ENCODE measurements at regions not wholly inside any gene's neighbourhood (a gene's known extent, or its start where the extent isn't known, plus 50 kb on each side); places are given as distances from the start of the nearest gene placed in this dataset.

- H3K27me3 ChIP-seq (ENCODE audit: insufficient read depth, low read length), result no peaks in the 10 kb centered on the region
- H3K79me2 ChIP-seq (ENCODE audit: insufficient read depth, low read length), result no peaks in the 10 kb centered on the region
- no peak for ATAC-seq
- no peaks in the 10 kb centered on the region for H3K4me1 ChIP-seq (ENCODE audit: control insufficient read depth in 1 of 2, insufficient read depth in 2 of 2, low read length in 2 of 2)
- no peaks in the 10 kb centered on the region for H3K36me3 ChIP-seq (ENCODE audit: control insufficient read depth in 1 of 2, insufficient read depth in 2 of 2, low read length in 2 of 2)
- ChIA-PET POLR2A (no interaction called here), RAD21 (ENCODE audit: low non-redundant PET in 1 of 2, low total read pairs in 2 of 2, uncharacterized antibody in 2 of 2, unreplicated experiment in 2 of 2) (no interaction called here), CTCF (no interaction called here)
- BruUV-seq (replicated peaks), result no TSS peak
- no peaks in the 10 kb centered on the region for H3K9me2 ChIP-seq (ENCODE audit: insufficient read depth)
- H3K4me2 ChIP-seq (ENCODE audit: low read length), result no peak overlapping the region
- no peaks in the 10 kb centered on the region for H4K20me1 ChIP-seq (ENCODE audit: insufficient read depth)
- H3K4me3 ChIP-seq (replicated peaks in 1 of 2; ENCODE audit: low read depth in 1 of 2, low read length in 2 of 2), result no peak overlapping the region
- no peak for DNase-seq (ENCODE audit: low read depth, low spot score)
- intact Hi-C loops (cut with micrococcal nuclease), result no loop called here
- H3K9ac ChIP-seq (ENCODE audit: low read length), result no peak overlapping the region
- H3K27ac ChIP-seq (ENCODE audit: low read depth, low read length), result no peak overlapping the region
- H2AFZ ChIP-seq (ENCODE audit: low read depth, low read length, poor library complexity, severe bottlenecking), result no peak overlapping the region
- H3K9me3 ChIP-seq (ENCODE audit: control insufficient read depth in 1 of 2, insufficient read depth in 1 of 2, low read depth in 1 of 2, low read length in 2 of 2), result no peaks in the 10 kb centered on the region
- TF ChIP-seq JUND (IDR thresholded peaks at IDR 0.05), result no peak
- TF ChIP-seq ZFX (IDR thresholded peaks at IDR 0.05), result no peak
- TF ChIP-seq, protein P1, sequence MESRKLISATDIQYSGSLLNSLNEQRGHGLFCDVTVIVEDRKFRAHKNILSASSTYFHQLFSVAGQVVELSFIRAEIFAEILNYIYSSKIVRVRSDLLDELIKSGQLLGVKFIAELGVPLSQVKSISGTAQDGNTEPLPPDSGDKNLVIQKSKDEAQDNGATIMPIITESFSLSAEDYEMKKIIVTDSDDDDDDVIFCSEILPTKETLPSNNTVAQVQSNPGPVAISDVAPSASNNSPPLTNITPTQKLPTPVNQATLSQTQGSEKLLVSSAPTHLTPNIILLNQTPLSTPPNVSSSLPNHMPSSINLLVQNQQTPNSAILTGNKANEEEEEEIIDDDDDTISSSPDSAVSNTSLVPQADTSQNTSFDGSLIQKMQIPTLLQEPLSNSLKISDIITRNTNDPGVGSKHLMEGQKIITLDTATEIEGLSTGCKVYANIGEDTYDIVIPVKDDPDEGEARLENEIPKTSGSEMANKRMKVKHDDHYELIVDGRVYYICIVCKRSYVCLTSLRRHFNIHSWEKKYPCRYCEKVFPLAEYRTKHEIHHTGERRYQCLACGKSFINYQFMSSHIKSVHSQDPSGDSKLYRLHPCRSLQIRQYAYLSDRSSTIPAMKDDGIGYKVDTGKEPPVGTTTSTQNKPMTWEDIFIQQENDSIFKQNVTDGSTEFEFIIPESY (IDR thresholded peaks at IDR 0.05; ENCODE audit: extremely low read depth, insufficient replicate concordance, low read length), result no peak
- no peak for TF ChIP-seq TCF7L2 (IDR thresholded peaks at IDR 0.05; ENCODE audit: borderline replicate concordance, extremely low read depth, insufficient read depth, insufficient read length)
- no peak for TF ChIP-seq EZH2 (IDR thresholded peaks at IDR 0.05)
- TF ChIP-seq CTCF (IDR thresholded peaks at IDR 0.05 in 2 of 3, conservative IDR thresholded peaks at IDR 0.05 in 1 of 3; ENCODE audit: borderline replicate concordance in 1 of 3, insufficient read depth in 1 of 3, low read depth in 2 of 3, low read length in 2 of 3), result no peak
- no peak for TF ChIP-seq RAD21 (IDR thresholded peaks at IDR 0.05; ENCODE audit: low read depth)
- no peak for TF ChIP-seq ELF1 (IDR thresholded peaks at IDR 0.05; ENCODE audit: borderline replicate concordance, low read depth)
- TF ChIP-seq, protein P2, sequence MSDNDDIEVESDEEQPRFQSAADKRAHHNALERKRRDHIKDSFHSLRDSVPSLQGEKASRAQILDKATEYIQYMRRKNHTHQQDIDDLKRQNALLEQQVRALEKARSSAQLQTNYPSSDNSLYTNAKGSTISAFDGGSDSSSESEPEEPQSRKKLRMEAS (IDR thresholded peaks at IDR 0.05), result no peak
- TF ChIP-seq EGR1 (IDR thresholded peaks at IDR 0.05; ENCODE audit: low read depth), result no peak
- TF ChIP-seq YY1 (IDR thresholded peaks at IDR 0.05; ENCODE audit: extremely low read depth, insufficient replicate concordance, low read depth, low read length), result no peak
- TF ChIP-seq SP1 (IDR thresholded peaks at IDR 0.05; ENCODE audit: low read depth), result no peak
- TF ChIP-seq, protein P3, sequence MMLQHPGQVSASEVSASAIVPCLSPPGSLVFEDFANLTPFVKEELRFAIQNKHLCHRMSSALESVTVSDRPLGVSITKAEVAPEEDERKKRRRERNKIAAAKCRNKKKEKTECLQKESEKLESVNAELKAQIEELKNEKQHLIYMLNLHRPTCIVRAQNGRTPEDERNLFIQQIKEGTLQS (IDR thresholded peaks at IDR 0.05), result no peak
- no peak for TF ChIP-seq REST (IDR thresholded peaks at IDR 0.05; ENCODE audit: low read depth)
- no peak for TF ChIP-seq CBX3 (IDR thresholded peaks at IDR 0.05; ENCODE audit: low read depth)
- no peak for TF ChIP-seq POLR2A (IDR thresholded peaks at IDR 0.05; ENCODE audit: borderline replicate concordance, extremely low read depth, insufficient read depth, insufficient read length)
These were observed 1647.4 kb upstream of the C9orf72 start for GRCh38 chr9:29220596-29221251.
